HL-60/S4 treated with retinoic acid at 250 ng/mL for 4 days and 3 days (cell line): ENCODE measurements at regions not wholly inside any gene's neighbourhood (a gene's known extent, or its start where the extent isn't known, plus 50 kb on each side); places are given as distances from the start of the nearest gene placed in this dataset.

ENCODE experiments used
- in situ Hi-C: fragments of 300-500 bp; cut with MboI; formaldehyde crosslinking; loops from 2 replicates; pipeline ENCODE4 v1.7.0; 2022; ENCODE audit warnings: low sequenced_read_pairs

DNA sequence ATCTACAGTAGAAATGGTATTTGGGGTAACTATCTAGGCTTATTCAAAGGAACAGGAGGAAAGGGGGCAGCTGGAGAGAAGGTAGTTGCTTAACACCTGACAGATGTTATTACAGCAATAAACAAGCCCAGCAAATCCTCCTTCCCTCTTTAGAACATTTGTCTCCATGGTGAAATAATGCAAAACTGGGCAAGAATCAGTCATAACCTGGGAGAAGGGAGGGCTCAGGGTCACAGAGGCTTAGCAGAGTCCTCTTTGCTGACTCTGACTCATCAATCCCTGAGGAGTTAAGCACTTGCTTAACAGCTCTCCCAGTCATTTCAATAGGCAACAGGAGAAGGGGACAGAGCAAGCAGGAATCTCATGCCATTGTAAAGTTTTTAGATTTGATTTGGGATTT lies 230.3 kb downstream of the IBTK start:
- in situ Hi-C loops = no loop called here

DNA sequence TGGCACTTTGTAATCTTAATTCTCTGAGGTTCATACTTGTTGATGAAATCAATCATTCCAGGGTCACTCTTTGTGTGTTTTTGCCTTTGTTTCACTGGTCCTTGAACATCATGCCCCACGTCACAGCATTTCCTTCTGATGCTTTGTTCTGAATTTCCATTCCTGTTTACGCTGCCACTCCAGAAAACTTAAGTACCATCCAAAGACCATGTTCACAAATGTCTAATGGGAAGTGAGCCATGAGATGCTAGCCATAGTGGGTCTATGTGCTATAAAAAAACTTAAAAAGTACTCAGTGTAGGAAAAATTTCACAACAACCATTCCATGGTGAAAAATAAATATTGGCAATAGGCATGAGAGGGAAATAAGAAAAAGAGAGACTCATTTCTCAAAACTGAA lies 232.0 kb downstream of the IBTK start:
- in situ Hi-C loops = no loop called here

DNA sequence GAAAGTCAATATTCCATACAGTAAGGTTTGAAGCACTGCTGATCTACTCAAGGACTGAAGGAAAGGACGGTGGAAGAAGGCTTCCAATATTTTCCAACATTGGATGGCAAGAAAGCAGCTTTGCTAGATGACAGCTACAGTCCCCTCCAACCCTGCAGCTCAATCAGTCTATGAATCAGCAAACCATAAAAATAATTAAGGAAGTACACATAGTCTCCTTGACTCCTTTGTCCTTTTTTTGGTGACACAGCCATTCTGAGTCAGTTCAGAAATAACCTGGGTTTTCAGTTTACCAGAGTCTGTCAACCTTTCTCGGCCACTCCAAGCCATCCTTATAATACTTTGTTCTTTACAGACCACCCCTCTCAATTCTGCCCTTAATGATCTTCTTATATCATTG lies 232.5 kb downstream of the IBTK start:
- in situ Hi-C loops = no loop called here

DNA sequence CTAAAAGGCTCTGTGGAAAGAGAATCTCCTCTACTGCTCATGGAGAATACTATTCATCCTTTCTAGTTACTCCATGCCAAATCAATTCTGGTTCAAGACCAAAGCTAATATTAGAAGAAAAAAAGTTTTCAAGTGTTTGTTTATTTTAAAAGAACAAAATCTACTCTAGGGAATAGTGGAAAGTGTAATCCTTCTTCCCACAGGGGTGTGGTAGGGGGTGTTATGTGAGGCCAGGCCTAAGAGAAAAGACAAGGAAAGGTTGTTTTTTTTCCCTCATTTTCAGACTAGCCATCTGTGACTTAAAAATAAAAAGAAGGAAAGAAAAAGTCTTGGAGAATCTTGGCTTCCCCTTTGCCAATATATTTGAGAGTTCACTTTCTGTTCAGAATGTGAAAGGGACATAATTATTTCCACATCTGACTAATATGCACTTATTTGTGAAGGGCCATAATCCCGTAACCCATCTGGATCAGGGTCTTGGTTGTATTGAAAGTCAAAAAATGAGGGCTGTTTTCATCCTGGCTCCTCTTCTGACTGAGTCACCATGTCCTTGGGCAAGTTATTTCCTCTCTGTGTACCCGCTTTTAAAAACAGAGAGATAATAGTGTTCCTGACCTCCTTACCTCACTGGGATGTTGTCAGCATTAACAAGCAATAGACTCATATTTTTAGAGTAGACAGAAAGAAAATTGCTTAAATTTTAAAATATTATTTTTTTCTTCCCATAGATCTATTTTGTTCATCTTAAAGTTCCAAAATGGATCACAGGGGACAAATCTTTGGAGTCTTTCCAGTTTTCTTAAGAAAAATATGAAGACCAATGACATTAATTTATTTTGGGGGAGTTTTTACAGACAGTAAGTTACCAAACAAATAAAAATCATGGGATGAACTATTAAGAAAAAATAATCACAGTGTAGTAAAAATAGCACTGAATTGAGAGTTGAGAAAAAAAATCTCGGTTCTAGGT lies 233.7 kb downstream of the IBTK start:
- in situ Hi-C loops = no loop called here

DNA sequence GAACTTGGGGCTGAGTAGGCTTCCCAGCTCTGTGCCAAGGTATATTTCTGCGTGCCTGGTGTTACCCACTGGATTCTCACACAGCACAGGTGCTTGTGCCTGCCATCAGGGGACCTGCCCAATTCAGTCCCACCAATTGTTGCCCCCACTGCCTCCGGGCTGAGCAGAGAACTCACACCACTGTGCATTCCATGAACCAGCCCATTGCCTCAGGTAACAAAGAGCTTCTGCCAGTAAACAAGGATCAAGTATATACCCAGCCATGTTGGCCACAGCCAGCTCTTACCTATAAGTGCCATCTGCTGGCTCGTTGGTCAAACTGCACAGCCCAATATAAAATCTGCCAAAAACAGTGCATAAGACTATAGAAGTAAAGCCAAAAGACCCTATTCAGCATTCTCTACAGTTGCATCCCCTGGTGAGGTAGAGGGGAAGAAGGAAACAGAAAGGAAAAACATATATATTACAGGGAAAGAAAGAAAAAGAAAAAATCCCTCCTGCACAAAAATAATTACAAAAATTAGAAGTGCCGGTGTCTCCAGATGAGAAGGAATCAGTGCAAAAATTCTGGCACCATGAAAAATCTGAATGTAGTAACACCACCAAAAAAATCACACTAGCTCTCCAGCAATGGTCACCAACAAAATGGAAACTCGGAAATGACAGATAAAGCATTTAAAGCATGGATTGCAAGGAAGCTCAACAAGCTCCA lies 241.4 kb downstream of the IBTK start:
- in situ Hi-C loops = no loop called here

DNA sequence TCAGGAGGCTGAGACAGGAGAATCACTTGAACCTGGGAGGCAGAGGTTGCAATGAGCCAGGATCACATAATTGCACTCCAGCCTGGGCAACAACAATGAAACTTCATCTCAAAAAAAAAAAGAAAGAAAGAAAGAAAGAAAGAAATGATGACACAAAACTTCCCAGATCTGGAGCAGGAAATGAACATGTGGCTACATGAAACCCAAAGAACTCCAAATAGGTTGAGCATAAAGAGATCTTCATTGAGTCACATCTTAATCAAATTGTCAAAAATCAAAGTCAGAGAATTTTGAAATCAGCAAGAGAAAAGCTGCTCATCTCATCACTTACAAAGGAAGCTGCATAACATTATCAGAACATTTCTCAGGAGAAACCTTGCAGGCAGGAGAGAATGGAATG lies 247.0 kb downstream of the IBTK start:
- in situ Hi-C loops = no loop called here

DNA sequence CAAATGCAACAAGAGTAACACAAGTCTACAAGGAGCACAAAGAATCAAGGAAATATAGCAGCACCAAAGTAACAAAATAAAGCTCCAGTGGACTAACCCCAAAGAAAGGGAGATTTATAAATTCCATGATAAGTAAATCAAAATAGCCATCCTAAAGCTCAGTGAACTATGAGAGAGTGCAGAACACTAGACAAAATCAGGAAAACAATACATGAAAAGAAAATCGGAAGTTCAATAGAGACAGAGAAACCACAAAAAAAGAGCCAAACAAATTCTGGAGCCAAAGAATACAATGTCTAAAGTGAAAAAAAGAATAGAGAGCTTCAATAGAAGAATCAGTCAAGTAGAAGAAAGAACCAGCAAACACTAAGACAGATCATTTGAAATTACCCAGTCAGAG lies 247.3 kb upstream of the TENT5A start:
- in situ Hi-C loops = no loop called here

DNA sequence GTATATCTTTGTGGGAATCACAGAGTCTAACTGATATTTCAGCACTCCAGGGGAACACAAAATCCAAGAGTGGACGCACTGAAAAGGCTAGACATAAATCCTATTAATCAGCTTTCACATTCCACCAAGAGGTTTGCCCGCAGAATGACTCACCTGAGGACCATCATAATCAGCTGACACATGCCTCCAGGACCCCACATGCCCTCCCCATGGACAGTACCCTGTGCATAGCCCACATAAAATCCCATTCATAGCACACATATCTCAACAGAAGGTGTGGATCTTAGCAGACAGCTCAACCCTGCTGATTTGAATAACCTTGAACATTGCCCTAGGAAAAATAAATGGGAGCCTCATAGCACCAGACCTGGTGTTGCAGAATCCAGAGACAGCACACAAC lies 246.8 kb upstream of the TENT5A start:
- in situ Hi-C loops = no loop called here

DNA sequence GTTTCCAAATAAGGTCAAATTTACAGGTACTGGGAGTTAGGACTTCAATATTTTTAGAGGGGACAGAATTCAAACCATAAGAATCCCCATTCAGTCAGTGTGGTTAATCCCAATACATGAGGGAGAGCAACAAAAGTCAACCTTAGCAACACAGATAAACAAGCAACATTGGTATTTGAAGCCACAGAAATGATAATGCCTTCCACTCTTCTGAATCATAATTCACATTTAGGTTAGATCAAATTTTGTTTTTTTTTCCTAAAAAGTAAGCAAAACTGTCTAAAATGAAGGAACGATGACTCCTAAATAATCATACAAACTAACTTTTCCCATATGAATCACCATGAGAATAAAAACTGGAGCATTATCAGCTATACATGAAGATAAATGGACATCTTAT lies 246.0 kb upstream of the TENT5A start:
- in situ Hi-C loops = no loop called here

DNA sequence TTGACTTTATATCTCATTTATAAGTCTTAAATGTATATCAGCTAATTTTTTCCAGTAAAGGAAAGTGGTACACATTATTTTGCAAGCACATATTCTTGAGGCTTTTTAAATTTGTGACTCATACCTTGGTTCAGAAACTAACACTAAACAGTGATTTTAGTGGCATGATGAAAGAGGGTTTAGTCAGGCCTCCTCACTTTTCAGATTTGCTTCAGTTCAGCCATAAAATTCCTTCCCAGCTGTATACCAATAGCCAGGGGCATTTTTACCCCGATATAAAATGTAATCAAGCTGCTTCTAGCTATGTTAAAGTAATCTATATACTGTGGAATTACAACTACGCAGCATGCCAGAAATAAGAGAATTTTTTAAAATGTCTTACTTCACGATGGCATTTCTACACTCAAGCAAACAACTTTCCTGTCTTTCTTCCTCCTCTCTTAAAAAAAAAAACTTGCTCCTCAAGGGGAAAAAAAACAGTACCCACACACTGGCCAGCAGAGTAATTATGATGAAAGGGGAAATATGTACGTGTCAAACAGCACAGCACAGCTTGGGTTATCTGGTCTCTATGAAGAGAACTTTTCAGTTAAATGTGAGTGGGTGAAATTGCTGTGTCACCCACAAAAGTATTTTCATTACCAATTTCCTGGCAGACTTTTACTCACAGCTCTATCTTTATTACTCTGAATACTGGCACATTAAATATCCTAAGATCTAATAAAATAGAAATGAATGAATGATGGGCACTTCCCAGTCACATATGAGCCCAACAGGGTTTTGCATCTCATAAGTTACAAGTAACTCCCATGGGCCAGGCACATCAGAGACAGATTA lies 244.8 kb upstream of the TENT5A start:
- in situ Hi-C loops = no loop called here

DNA sequence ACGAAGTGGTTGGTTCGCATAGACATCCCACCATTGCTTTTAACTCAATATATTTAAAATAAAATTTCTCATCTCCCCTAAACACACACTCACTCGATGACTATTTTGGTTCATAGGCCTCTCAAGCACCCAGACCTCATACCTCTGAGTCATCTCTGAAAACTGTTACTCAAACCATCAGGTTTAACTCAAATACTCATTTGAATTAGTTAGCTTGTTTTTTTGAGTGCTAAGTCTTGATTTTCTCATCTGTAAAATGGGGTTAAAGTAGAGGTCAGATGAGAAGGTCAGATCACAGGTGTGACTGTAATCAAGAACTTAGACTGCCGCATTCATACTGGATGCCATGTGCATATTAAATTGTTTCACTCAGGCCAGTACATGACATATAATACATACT lies 243.9 kb upstream of the TENT5A start:
- in situ Hi-C loops = no loop called here

DNA sequence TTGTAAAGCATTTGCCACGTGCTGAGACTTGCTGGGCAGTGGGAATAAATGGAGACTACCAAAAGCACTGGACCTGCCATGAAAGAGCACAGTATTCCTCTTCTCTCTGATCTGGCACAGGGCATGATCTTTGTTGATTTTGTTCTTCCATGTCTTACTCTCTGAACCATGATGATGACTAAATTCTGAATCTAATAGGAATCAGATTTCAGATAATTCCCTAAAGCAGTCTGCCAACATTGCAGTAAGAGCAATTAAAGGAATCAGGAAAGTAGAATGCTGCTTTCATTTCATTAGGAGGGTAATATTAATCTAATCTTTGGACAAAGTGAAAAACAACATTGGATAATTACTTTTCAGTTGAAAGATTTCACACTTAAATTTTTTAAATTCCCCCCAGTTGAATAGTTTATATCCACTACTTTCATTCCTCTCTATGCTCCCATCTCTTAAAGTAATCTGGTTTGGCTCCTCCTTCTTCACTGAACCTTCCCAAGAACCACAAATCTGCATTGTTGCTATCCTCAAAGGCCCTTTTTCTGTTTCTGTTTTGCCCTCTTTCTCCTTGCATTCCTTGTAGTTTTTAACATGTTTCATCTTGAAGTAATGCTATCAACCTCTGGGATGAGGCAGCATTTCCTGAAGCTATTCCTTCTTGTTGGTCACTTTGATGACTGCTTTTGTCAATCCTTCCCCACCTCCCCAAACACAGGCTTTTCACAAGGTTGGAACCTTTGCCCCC lies 243.2 kb upstream of the TENT5A start:
- in situ Hi-C loops = no loop called here

DNA sequence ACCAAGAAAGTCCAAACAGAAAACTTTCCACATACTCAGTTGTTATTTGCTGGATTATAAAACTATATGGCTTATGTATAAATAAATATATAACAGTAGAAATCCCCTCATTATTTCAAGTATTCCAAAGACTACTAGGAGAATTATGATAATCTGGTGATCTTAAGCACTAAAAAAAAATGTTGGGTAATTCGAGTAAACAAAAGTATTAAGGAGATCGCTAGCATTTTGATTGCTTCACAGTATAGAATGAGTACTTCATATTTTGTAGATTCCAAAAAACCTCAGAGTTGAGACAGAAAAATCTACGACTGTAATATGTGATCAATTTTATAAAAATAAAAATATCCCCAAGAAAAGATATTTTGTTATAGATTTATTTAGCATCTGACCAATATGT lies 236.4 kb upstream of the TENT5A start:
- in situ Hi-C loops = no loop called here

DNA sequence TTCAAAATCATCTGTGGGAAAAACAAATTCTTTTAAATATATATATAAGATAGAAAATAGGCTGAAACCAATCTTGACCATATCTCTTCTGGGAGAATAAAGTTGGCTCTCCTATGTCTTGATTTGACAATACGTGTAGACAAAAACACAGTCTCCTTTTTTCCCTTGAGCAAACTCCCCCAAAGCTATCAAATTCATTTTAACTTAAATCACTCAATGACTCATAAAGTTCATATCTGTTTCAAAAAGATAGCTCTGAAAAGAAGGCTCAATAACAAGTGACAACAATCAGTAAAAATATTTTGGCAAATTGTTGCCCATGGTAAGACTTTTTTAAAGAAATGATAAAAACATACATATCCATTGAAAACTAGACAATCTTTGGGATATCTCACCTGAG lies 236.0 kb upstream of the TENT5A start:
- in situ Hi-C loops = no loop called here

DNA sequence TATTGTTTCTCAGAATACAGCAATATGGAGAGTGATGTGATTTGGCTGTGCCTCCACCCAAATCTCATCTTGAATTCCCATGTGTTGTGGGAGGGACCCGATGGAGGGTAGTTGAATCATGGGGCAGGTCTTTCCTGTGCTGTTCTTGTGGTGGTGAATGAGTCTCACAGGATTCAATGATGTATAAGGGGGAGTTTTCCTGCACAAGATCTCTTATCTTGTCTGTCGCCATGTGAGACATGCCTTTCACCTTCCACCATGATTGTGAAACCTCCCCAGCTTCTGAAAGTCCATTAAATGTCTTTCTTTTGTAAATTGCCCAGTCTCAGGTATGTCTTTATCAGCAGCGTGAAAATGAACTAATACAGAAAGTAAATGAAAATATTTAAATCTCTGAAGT lies 234.8 kb upstream of the TENT5A start:
- in situ Hi-C loops = no loop called here

DNA sequence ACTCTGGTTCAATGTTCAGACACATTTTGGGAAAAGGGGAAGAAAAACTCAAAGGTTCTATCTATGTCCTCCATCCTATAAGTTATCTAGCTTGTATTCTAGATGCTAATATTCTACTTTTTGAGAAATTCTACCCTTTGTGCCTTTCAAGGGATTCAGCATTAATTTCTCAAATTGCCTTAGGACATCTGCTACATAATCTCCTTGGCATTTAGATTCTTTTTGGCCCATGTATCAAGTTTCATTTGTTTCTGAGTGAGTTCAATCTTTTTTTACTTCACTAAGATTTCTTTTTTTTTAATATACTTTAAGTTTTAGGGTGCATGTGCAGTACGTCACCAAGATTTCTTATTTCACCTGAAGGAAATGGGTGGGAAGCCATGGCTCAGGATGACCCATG lies 232.7 kb upstream of the TENT5A start:
- in situ Hi-C loops = no loop called here

DNA sequence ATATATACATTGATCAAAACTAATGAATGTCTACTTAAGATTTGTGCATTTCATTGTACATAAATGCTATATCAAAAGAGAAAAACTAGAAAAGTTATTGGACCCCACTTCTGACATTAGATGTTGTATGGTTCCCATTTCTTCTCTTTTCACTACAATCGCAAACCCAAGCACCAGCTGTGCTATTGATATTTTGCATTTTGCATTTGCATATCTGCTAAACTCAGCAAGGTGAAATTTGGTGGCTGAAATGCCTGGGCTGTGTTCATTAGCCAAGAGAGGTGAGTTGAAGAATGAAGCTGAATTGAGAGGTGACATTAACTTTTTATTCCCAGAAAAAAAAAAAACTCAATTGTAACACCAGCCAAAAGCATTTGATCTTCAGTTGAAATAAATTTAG lies 232.1 kb upstream of the TENT5A start:
- in situ Hi-C loops = no loop called here

DNA sequence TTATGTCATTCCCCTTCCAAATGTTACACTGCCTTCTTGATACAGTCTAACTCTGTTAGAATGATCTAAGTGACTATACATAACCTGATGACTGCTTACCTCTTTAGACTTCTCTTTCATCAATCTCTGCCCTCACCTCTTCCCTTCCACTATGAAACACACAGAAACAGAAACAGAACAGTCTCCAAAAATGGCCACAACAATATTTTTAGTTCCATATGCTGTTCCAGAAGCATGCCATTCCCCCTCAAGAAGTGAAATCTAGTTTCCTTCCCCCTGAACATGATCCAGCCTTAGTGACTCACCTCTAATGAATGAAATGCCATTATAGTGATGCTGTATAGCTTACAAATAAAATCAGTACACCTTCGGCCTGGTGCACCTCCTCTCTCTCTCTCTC lies 229.3 kb upstream of the TENT5A start:
- in situ Hi-C loops = no loop called here

DNA sequence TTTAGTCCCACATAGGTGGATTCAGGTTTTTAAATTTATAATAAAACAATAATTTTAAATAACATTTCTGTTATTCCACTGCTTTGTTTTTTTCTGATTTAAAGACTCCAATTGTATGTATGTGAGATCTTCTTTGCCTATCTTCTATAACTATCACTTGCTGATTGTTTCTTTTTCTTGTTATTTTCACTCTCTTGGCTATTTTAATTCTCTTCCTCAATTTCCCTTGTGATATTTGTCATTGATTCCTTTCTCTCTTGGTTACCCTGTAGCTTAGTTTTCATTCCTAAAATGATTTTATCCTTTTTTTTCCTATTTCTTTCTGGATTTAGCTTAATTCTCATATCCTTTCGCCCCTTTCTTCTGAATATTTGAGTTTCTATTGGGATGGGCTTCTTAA lies 227.3 kb upstream of the TENT5A start:
- in situ Hi-C loops = no loop called here

DNA sequence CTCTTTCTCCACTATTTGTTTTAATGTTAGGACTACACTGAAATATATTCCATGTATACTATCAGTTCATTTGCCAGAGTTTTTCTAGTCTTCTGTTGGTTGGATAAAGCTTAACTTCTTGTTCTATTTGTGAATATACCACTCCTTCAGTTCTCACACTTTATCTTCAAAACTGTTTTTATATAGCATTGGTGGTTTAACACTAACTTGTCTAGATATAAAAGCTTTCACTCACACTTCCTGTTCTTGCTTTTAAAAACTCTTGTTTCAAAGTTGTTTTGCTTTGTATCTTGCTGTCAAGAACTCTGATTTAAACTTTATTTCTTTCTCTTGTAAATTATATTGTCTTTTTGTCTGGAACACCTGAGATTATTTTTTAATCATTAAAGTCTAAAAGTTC lies 226.8 kb upstream of the TENT5A start:
- in situ Hi-C loops = no loop called here

DNA sequence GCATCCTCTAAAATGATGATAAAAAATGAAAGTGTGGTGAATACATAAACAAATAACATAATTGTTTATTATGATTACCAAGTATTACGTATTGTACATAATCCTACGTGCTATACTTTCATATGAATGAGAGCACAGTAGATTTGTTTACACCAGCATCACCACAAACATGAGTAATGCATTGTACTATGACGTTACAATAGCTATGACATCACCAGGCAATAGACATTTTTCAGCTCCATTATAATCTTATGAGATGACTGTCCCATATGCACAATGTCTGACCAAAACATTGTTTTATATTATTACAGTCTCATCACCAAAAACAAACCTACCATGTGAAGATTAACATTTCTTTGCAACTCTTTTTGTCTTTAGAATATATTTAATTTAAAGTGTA lies 225.7 kb upstream of the TENT5A start:
- in situ Hi-C loops = no loop called here
